Thoracic aorta (tissue), 2 donors: ENCODE measurements at regions not wholly inside any gene's neighbourhood (a gene's known extent, or its start where the extent isn't known, plus 50 kb on each side); places are given as distances from the start of the nearest gene placed in this dataset.

Experiments
- ATAC-seq: fragments of 150-250 bp; one replicate; pipeline ENCODE4 v1.8.0; 2017; ENCODE audit warnings: low read depth; ENCODE audit not compliant: insufficient number of reproducible peaks, low FRiP score
- DNase-seq: peaks from one replicate; pipeline ENCODE4 v3.0.0-alpha.2; 2020; ENCODE audit warnings: low spot score
- H3K27ac ChIP-seq, 2 donors: fragments of 200-600 bp; sonication (generic); 1 replicate in 1 of 2; 2 replicates in 1 of 2; pipeline ENCODE4 v1.5.1; 2016; ENCODE audit warnings: mild to moderate bottlenecking in 2 of 2, moderate library complexity in 2 of 2
- H3K27me3 ChIP-seq: fragments of 200-600 bp; sonication (generic); replicated peaks from 2 replicates; pipeline ENCODE4 v1.6.0; 2016; ENCODE audit warnings: mild to moderate bottlenecking; ENCODE audit not compliant: insufficient read depth
- H3K36me3 ChIP-seq: fragments of 200-600 bp; sonication (generic); one replicate; pipeline ENCODE4 v1.5.1; 2016
- H3K4me1 ChIP-seq, 2 donors: fragments of 200-600 bp; sonication (generic); 1 replicate in 1 of 2; 2 replicates in 1 of 2; pipeline versions ENCODE4 v1.5.1 to v1.6.0; 2016; ENCODE audit warnings: low read depth in 2 of 2, mild to moderate bottlenecking in 1 of 2; ENCODE audit not compliant: control insufficient read depth in 1 of 2
- H3K4me3 ChIP-seq: fragments of 200-600 bp; sonication (generic); 2 replicates; pipeline ENCODE4 v1.5.1; 2016; ENCODE audit warnings: mild to moderate bottlenecking
- H3K9me3 ChIP-seq: fragments of 200-600 bp; sonication (generic); 2 replicates; pipeline ENCODE4 v1.5.1; 2016
- TF ChIP-seq, protein P1 (sequence below): fragments of 200-600 bp; sonication (generic); IDR thresholded peaks from one replicate; pipeline ENCODE4 v1.5.1; 2019; ENCODE audit warnings: antibody characterized with exemption

DNA sequence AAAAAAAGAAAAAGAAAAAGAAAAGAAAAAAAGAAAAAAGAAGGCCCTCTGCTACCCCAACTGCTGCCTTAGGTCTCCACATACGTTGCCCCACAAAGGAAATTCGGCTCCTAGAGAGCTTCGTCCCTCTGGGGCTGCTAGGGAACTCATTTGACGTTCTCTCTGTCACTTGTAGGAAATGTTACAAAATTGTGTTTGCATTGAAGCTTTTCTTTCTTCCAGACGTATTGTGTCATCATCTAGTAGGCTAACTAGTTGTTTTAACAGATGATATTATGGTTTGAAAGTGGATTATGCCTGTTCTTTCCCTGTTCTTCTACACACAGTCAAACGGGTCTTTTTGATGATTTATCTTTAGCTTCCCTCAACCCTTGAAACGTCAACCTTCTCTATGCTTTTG is 125.3 kb downstream of the BDH1 start:
- ATAC-seq: no peak
- peak overlapping the region; percentile 17 for H3K4me3 ChIP-seq
- TF ChIP-seq, protein P1, sequence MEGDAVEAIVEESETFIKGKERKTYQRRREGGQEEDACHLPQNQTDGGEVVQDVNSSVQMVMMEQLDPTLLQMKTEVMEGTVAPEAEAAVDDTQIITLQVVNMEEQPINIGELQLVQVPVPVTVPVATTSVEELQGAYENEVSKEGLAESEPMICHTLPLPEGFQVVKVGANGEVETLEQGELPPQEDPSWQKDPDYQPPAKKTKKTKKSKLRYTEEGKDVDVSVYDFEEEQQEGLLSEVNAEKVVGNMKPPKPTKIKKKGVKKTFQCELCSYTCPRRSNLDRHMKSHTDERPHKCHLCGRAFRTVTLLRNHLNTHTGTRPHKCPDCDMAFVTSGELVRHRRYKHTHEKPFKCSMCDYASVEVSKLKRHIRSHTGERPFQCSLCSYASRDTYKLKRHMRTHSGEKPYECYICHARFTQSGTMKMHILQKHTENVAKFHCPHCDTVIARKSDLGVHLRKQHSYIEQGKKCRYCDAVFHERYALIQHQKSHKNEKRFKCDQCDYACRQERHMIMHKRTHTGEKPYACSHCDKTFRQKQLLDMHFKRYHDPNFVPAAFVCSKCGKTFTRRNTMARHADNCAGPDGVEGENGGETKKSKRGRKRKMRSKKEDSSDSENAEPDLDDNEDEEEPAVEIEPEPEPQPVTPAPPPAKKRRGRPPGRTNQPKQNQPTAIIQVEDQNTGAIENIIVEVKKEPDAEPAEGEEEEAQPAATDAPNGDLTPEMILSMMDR: no peak

DNA sequence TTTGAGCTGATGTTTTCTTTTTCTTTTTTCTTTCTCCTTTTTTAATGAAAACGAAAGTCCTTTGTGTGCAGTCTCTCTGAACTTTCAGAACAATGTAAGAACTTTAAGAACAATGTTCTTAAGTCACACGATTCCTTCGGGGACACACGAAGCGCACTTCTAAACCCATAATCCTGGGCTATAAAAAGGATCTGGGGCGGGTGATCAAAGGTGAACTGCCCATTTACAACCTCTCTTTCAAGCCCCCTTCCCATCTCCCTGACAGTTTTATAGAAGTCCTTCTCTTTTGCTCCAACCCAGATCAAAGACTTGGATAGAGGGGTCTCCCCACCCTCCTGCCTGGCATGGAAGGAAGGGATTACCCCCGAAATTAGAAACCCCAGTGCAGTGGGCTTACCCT is 126.8 kb downstream of the BDH1 start:
- Histone ChIP-seq H3K27me3 (no peaks in the 10 kb centered on the region), H3K27ac (no peak overlapping the region), H3K4me3 (no peak overlapping the region), H3K4me1 (peaks cover 9 to 31% of the 10 kb centered on the region in 2 donors), H3K36me3 (no peaks in the 10 kb centered on the region), H3K9me3 (no peaks in the 10 kb centered on the region)
- DNase-seq: no peak
- TF ChIP-seq, protein P1: no peak
- no peak for ATAC-seq

More for the DNA sequence above, 125.3 kb downstream of the BDH1 start:
- Histone ChIP-seq H3K27me3 (no peaks in the 10 kb centered on the region), H3K36me3 (no peaks in the 10 kb centered on the region), H3K27ac (no peak overlapping the region), H3K4me1 (peaks cover 9 to 31% of the 10 kb centered on the region in 2 donors), H3K9me3 (no peaks in the 10 kb centered on the region)
- no peak for DNase-seq

GRCh38 chr3:197428117-197428801 is 127.5 kb downstream of the BDH1 start:
- Histone ChIP-seq H3K36me3 (no peaks in the 10 kb centered on the region), H3K27me3 (no peaks in the 10 kb centered on the region), H3K4me3 (no peak overlapping the region), H3K9me3 (no peaks in the 10 kb centered on the region), H3K27ac (no peak overlapping the region), H3K4me1 (peaks cover 9 to 31% of the 10 kb centered on the region in 2 donors)
- ATAC-seq: no peak
- TF ChIP-seq, protein P1: no peak
- no peak for DNase-seq

DNA sequence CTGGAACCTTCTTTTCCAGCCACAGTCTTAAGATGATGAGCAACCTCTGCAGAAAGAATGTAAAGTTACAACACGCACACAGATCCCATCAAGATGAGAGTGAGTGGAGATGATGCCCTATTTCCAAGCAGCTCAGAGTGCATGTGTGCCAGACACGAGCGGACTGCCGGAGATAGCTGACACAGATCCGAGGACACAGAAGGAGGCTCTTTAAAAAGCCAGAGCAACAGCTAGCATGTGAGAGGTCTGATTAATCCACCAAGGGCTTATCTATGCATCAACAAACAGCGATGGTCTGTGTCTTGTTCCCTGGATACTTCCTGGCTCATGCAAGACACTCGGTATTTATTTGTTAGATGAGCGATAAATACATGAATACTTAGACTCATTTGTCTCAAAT is 128.6 kb upstream of the DLG1 start:
- H3K27me3 ChIP-seq: no peaks in the 10 kb centered on the region
- DNase-seq (no peak), ATAC-seq (no peak)

GRCh38 chr3:197426121-197426566 is 127.7 kb upstream of the DLG1 start:
- no peak for ATAC-seq
- H3K4me1 ChIP-seq: peaks cover 6 to 15% of the 10 kb centered on the region in 2 donors
- no peaks in the 10 kb centered on the region for H3K36me3 ChIP-seq
- no peaks in the 10 kb centered on the region for H3K9me3 ChIP-seq
- TF ChIP-seq, protein P1: no peak
- H3K27me3 ChIP-seq: no peaks in the 10 kb centered on the region
- no peak overlapping the region for H3K27ac ChIP-seq
- no peak overlapping the region for H3K4me3 ChIP-seq
- DNase-seq: no peak

More for the DNA sequence above, 128.6 kb upstream of the DLG1 start:
- Histone ChIP-seq H3K36me3 (no peaks in the 10 kb centered on the region), H3K27ac (no peak overlapping the region), H3K9me3 (no peaks in the 10 kb centered on the region), H3K4me3 (no peak overlapping the region), H3K4me1 (peaks cover 9 to 22% of the 10 kb centered on the region in 2 donors)
- TF ChIP-seq, protein P1: no peak
